ENCODE measurements at regions not wholly inside any gene's neighbourhood (a gene's known extent, or its start where the extent isn't known, plus 50 kb on each side); places are given as distances from the start of the nearest gene placed in this dataset.
"Not testable (repeated sequence)": the region's sequence is repeated elsewhere in the genome, so short reads cannot be mapped to it uniquely, and the experiment has no call there.

DNA sequence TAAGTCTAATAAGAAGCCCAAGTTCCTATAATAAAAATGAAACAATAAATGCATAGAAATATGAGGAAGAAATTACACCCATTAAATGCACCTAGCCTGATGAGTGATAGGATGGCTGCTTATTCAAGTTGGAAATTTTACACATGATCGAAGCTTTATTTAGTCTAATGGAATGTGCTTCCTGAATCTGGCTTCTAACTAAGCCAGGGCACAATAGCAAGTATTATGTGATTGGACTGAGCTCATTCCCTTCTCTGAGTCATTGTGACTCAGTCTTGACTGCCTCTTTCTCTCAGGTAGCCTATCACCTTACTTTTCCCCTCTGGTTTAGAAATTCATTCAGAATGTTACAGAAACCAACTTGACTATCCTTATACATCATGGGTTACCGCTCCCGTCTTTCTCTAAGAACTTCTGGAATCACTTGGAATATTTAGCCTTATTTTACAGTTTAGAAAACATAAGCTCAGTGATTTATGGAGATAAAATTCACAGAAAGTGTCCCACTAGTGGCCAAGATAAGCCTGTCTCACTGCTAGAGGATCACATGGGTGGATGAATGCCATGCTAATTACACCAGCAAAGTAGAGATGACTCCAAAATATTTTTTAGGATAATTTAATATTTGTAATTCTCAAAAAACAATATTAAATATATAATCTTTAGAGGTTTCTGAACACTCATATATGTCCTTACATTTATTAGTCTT lies 505.3 kb upstream of the JAG1 start:
- no peak for DNase-seq

DNA sequence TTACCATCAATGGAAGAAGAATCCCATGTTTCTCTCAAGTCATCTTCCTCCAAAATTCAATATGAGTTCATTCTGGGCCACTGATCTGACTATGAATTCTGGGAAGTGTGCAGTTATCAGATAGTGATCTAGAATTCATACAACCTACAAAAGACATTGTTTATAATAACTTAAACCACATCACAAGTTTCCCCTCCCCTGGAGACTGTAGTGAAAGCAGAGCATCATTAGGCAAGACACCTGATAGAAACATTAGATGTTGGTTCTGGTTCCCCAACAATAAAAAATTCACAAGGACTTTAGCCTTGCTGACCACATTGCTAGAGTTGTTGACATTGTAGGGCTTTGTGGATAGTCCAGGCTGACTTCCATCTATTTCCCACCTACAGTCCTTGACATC lies 506.4 kb upstream of the JAG1 start:
- no peak for DNase-seq

DNA sequence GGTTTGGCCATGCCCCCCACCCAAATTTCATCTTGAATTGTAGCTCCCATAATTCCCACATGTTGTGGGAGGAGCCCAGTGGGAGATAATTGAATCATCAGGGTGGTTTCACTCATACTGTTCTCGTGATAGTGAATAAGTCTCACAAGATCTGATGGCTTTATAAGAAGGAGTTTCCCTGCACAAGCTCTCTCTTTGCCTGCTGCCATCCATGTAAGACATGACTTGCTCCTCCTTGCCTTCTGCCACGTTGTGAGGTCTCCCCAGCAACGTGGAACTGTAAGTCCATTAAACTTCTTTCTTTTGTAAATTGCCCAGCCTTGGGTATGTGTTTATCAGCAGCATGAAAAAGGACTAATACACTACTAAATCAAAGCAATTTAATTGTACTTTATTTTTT lies 507.3 kb upstream of the JAG1 start:
- DNase-seq: not testable (repeated sequence)

DNA sequence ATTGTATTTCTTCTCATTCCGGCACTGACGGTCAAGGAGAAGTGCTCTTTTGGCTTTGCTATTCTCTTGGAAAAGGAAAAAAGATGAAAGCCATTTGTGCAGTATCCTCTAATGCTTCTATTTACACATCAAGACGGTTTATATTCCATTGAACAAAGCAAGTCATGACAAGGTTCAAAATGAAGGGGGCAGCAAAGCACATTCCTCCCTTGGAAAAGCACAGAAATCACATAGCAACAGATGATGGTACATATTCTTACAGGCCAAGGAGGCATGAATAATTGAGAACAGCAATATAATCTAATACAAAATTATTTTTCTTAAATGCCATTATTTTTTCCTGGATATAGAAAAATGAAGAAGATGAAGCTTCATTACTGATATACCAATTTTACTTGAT lies 508.2 kb upstream of the JAG1 start:
- no peak for DNase-seq

DNA sequence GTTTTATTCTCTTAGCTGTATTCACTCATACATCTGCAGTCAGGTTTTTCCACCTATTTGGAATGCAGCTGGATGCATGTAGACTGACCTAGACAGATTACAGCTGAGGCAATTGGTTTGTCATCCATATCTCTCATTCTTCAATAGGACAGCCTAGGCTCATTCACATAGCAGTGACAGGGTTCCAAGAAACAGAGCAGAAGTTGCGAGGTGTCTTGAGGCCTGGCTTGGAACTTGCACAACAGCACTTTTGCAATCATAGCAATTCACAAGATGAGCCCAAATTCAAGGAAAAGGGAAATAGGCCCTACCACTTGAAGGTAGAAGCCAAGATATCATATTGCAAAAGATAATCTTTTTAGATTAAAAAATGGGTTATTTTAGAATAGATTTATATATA lies 508.9 kb upstream of the JAG1 start:
- no peak for DNase-seq

DNA sequence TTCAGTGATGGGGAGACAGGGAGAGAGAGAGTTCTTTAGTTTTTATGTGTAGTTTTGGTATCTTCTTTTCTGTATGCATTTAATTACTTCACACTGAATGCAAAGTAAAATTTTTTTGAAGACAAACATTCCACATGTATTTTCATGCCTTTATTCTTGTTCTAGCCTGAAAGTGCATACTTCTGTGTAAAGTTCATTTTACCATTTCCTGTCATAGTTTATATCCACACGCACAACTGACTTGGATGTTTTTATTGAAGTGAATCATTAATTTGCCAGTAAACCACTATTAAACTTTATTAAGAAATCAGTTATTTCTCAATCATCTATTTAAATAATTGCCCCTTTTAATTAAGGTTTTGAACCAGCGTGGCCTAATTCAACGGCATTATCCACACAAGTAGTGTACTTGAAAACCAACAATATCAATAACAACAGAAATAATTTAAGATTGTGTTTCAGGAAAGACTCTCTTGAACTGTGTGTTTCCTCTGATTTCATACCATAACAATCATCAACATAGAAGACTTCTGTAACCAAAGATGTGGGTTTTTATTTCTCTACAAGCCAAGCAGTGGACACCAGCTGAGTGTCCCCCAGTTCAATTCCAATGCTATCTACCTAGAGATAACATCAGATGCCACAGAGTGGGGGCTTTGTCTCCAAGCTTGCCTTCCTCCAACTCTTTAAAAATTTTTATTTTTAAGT lies 512.7 kb upstream of the JAG1 start:
- no peak for DNase-seq

DNA sequence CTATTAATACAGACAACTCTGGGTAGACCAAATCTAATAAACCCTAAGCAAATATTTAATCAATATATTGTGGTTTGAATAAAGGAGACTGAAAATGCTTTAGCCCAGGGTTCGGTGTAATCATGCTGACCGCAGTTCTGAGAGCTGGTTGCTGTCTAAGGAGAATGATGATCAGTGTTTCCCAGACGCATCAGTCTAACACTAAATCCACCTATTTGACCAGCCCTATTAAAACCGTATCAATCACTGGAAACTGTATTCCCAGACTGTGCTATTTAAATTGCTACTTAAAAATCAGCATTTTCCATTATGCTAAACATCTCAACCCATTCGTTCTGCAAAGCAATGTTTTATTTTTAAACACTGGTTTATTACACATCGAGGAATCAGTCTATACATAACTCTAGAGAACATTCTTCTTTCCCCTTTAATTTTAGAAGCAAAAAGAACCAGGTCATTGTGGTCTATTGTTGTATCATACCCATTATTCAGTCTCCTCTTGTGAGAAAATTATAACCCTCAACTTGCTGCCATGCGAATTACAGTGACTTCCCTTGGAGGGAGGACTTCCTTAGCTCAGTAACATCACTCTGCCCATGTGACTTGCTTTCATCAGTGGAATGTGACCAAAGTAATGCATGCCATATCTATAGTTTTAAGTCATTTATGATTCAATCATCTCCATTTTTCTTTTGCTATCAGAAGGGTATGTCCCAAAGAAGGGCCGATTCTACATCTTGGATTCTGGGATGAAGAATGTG lies 515.2 kb upstream of the JAG1 start:
- DNase-seq: no peak

DNA sequence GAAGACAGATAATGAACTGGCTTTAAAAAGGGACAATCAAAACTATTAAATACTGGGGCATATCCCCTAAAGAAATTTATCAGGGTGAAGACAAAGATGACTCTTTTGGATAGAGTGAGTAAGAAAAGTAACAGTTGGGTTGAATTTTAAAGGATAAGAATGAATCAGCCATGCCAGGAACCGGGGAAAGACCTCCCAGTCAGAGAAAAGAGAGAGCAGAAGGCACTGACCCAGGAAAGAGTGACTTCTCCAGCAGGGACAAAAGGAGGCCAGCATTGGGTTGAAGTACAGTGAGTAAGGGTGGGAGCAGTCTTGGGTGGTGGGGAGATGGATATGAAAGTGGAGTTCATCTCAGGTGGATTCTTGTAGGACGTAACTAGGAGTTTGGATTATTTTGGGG lies 516.9 kb upstream of the JAG1 start:
- DNase-seq: no peak

DNA sequence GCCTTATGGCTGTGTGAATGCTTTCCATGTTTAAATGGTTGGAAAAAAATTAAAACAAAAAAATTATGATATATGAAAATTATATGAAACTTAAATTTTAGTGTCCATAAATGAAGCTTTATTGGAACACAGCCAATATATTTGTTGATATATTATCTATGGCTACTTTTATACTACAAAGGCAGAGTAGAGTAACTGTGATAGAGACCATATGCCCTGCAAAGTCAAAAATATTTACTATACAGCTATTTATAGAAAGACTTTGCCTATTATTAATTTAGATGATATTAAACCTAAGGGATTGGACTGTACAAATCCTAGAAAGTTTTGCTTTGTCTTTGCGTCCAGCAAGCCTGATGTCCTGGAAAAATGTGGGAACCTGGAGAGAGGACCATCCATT lies 518.3 kb upstream of the JAG1 start:
- DNase-seq: no peak

DNA sequence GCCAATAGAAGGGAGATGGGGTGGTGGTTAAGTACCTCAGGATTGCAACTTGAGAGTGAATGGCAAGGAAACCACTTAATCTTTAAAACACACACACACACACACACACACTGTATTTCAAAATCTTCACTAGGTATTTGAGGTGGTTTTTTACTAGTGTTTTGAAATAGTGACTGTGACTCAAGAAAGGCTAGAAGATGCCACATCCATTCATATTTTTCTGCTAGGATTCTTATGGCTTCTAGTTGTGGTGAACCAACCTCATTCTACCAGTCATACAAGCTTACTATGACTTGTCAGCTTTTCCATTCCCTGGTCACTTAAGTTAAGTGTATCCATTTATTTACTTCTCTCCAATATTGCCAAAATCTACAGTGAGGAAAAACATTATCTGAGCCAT lies 519.4 kb upstream of the JAG1 start:
- no peak for DNase-seq

DNA sequence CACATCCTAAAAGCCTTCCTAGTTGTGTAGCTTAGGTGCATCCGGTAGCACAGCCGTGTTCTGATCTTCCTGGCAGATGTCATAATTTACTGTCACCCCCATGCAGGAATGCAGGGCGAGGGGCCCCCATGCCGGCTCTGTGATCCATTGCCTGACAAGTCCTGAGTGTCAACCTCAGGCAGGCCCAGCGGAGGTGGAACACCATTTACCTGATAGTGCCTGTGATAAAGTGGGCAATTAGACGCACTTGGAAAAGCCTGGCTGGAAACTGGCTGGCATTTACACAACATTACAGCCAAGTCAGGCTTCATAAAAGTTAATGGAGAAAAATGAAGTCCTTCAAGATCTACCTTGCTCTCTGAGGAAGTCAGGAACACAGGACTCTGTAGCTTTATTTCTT lies 521.4 kb upstream of the JAG1 start:
- peak; percentile 55 for DNase-seq

DNA sequence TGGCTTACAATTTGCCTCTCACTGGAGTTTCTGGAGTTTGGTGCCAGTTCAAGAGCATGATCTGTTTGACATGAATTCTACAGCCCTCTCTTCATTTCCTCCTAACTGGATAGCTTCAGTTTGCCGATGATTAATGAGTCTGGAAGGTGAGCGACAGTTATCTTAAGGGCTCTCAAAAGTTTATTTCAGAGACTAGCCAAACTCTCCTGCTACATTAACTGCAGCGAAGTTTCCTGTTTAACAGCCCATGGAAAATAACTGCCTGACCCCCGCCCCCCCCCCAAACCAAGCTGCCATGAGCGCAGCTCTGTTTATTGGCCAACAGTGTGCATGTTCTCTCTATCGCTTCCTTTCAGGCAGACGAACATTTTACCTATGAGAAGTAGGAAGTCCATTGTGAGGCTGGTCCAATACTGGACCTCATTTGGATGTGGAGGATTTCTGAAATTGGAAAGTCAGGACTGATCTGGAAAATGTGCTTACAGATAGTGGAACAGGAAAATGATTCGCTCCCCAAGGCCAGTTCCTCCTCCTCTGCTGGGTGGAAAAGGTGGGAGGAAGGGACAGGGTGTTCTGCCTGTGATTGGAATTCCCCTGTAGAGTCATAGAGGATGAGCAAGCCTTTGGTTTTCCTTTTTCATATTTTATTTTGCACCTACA lies 522.2 kb upstream of the JAG1 start:
- no peak for DNase-seq

DNA sequence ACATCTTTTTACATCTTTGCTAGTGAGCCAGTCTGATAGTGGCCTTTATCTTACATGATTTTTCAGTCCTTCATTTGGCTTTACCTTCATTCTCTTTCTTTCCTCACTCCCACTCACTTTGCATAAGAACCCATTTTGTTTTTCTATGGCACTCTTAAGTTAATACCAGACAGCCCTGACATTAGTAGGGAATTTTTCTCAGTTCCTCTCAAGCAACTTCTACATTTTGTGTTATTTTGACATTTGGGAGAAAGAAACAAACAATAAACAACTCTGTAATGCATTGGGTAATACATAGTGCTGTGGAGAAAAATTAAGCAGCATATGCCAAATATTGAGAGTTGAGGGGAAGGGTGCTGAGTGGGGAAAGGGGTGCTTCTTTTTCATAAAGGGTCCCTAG lies 524.1 kb upstream of the JAG1 start:
- DNase-seq: no peak

DNA sequence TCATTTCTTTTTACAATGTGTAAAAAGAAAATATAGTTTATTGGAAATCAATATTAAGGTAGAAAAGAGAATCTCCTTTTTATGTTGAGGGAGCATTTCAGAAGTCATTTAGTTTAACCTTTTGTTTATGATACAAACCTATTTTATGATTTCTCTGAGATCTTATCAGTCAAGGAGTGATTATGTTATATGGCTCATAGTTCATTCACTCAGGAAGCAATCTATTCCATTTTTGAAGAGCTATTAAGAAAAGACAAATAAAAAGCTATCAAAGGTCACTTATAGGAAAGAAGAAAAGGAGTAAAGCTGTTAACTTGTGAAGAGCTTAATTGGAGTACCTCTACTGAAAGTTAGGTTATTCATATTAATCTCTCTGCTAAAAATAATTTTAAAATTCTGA lies 526.6 kb upstream of the JAG1 start:
- DNase-seq: no peak

DNA sequence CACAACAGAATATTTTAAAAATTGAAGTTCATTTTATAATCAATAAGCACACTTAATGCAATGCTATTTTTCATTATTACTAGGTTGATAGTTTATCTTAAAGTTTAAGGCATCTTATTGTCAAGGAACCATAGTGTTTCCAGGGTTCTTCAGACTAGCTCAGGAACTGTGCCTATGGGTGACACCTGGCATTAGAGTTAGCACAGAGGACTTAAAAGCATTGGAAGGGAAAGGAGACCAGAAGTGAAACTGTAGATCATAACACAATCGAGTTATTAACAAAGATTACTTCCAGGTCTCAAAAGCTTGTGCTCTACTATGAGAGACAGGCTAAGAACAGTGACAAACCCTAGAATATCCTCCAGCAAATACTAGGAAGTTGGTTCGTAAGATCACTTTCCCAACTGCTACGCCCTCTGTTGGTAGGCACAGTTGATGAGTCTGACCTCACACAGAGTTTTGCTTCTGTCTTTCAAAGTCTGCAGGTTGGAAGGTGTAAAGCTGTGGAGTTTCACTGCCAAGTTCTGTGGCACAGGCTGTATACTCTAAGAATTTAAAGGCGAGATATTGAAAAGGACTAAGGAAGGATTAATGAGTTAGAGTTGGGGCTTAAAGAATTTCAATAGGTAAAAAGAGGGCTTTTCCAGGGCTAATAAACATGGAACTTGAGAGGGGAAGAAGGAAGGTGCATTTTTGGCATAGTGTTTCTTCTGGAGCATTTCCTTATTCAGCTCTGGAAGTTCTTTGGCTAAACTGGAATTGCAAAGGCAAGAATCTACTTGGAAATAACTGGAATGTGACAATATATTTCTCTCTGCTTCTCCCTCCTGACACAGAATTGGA lies 531.3 kb upstream of the JAG1 start:
- DNase-seq: peak; percentile 66

DNA sequence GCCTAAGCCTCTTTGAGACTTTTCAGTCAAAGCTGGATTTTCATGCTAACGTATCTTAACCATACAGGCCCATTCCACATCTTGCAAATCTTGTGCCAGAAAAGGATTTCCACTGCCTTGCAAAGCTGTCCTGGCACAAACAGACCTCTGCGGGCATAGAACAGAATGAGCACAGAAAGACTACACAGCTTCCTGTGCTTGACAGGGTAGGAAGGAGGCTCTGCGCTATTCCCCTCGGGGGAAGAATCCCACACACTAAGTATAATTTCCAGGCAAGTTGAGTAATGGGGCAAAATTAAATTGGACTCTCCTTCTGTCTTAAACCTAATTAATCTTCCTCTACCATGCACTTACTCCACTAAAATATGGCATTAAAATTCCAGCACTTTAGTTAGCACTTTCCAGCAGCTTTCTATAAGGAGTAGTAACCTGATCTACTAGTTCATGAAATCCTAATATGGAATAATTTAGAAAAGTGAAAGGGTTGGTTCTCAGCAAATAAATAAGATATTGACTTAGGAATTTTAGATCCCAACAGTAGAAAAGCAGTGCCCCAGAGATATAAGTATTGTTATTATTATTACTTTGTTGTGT lies 532.1 kb upstream of the JAG1 start:
- no peak for DNase-seq

DNA sequence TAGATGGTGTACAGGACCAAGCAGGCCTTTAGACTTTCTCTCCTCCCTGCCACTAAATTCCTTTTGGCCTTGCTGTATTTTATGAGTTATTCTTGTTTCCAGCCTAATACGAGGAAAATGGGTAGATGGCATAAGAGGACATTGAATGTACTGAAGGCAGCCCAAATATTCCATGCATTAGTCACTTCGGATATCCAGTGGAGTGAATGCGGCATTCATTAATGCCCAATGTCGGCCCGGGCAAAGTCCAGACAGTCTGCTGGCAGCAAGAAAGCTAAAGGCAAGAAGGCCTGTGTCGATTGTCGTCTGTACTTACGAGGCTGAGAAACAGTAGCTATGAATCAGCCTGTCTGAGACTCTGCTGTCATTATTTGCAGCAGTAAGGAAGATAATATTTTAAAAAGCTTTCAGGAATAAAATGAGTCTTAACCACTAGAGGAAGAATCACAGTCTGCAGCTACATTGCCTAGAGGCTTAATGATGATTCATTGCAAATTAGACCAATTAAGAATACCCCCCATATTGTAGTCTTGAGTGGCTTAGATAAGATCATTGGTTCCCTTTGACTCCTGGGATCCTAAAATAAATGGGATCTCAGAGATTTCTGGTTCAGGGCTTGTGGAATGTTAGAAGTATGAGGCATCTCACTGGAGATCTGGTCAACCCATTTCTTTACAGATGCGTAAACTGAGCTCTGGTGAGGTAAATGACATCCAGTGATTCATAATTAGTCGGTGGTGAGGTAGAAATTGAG lies 534.1 kb upstream of the JAG1 start:
- DNase-seq: no peak

DNA sequence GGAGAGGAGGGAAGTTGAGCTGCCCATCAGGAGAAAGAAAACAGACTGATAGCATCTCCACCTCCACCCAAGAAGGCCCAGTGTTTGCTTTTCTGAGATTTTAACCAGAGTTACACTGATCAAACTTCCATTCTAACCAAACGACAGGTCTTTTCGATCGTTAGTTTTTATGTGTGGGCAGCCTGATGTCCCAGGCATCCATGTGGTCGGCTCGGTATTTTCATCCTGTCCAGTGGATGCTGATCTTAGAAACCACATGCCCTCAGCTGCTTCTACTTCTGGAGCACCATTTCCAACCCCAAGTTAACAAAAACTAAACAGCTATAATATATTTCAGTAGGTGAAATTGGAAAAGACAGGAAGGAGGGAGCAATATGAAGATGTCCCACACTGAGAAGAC lies 536.8 kb upstream of the JAG1 start:
- DNase-seq: no peak

DNA sequence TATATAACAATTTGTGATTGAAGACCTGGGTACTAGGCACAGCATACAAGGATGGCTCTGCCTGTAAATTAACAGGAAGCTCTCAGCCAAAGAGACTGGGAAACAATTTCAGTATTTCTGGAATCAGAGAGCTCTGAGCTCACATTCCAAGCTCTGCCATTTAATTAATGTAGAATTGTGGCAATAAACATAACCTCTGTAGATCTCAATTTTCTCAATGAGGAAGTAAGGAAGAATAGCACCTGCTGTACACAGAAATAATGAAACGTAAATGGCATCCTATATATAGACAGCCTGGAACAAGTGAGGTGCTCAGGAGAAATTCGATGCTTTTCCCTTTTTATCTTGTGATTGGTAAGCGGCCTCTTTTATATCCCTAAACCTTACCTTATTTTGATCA lies 538.5 kb upstream of the JAG1 start:
- no peak for DNase-seq

DNA sequence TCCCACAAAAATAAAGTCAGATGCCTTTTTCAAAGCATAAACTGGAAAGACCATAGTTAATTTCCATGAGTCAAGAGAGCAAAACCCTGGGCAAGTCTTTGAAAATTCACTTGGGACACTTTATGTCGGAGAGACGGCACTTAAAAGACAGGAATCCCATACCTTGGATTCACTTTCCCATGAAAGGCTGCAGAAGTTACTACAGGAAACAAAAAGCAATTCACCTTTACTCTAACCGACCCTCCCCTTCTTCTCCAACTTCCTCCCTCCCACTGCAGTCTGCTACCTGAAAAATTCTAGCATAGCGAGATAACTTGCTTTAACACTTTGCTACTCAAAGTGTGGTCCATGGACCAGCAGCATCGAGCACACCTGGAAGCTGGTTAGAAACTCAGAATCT lies 539.1 kb upstream of the JAG1 start:
- DNase-seq: no peak

Measured in left kidney (tissue), 1 donor.